ENCODE measurements at regions not wholly inside any gene's neighbourhood (a gene's known extent, or its start where the extent isn't known, plus 50 kb on each side); places are given as distances from the start of the nearest gene placed in this dataset.
A peak's percentile ranks its signal among the peaks of the same experiment; 100 is the strongest.

DNA sequence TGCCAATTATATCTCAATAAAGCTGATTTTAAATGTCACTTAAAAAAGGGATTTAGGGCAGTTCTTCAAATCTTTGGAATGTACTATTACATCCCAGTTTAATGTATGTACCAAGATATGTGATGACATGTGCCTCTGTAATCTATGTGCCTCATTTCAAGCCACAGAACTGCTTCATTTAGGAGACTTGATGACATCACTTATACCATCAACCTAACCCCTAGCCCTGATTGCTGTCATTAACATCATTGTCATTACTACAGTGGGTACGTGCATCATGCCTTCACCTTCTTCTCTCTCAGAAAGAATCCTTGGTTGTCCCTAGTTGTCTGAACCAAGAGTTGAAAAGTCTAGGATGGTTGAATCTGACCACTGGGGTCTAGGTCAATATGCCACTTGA lies 134.3 kb upstream of the RAB11FIP2 start:
- no peak for DNase-seq

DNA sequence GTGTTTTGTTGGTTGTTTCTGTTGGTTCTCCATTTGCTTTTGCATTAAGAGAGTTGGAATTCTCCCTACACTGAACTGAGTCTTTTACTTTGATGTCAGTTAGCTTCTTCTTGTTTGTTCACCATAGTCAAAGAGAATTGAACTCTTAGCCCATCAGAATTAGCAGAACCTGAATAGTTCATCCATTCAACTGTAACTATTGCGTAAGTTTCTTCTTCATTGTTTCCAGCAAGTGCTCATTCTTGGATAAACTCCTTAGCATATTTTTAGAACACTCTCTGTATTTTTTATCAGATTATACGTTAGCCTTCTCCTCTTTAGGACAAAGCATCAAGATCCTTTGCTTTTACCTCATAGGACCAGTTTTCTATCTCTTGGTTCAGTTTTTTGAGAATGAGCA lies 128.4 kb upstream of the RAB11FIP2 start:
- DNase-seq = no peak

DNA sequence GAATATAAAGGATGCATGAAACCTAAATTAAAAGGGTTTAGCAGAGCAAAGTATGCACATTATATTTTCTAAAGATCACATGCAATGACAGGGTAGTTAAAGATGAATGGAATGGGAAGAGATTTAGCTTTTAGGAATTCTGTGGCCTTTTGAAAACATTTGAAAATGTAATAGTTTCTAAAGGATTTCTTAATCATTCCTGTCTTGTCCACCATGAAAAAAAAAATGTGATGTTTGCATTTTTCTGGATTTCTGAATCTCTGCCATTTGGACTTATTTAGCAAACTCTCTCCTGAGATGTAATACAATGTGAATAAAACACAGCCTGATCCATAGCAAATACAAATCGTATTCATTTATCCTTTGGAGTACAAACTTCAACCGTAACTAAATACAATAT lies 126.6 kb upstream of the RAB11FIP2 start:
- no peak for DNase-seq

DNA sequence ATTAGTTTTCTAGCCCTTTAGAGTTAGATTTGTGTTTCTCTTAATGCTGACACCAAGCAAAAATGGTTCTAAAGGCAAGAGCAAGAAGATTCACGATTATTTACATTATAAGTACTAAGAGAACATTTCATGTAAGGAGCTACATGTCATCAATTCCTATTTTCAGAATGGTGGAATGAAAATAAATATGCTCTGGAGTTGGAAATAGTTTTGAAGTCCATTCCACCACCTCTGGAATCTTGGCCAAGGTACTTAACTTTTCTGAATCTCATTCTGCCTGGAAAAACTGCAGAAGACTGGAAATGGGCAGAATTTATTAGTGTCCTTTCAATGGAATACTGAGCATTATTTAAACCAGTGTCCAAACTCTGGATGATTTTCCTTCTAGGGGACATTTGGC lies 125.1 kb upstream of the RAB11FIP2 start:
- DNase-seq = no peak

DNA sequence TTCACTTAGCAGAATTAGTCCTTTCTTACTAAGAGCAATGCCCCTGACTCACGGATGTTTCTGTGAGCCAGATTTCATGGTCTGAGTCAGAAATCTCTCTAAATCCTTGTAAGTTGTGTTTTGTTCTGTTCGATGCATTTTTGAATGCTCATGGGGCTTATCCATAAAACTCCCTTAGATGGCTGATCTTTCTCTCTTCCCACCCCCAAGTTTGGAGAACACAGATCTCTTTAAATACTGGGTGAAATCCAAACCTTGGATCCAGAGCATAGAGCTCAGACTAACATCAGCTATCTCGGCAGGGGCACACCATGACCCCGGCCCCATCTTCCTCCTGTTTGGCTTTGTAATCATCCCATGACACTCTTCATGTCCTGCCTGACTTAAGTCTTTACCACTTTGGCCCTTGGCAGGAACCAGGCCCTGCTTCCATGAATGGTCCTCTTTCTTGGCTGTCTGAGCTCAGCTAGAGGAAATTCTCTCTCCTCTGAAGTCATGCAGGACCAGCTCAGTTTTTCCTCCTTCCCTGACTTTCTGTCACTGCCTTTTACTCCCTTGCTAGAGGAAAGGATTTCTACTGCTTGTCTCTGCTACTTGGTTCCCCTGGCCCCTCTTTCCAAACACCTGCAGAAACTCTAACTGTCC lies 120.4 kb upstream of the RAB11FIP2 start:
- DNase-seq = no peak

DNA sequence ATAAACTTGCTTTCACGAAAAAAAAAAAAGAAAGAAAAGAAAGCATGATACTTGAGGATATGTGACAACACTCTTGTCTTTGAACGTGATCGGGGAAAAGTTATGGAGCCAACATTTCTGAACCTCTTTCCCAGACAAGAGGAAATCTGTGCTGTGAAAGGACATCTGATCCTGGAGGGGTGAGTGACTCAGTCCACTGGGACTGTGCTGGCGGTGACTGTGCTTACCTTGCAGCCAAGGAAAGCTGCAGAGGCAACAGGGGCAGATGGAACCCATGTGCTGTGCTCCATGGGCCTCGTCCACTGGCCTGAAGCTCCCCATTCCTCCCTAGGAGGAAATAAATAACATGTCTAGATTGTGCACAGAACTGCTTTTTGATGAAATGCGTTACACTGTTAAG lies 116.5 kb upstream of the RAB11FIP2 start:
- no peak for DNase-seq

DNA sequence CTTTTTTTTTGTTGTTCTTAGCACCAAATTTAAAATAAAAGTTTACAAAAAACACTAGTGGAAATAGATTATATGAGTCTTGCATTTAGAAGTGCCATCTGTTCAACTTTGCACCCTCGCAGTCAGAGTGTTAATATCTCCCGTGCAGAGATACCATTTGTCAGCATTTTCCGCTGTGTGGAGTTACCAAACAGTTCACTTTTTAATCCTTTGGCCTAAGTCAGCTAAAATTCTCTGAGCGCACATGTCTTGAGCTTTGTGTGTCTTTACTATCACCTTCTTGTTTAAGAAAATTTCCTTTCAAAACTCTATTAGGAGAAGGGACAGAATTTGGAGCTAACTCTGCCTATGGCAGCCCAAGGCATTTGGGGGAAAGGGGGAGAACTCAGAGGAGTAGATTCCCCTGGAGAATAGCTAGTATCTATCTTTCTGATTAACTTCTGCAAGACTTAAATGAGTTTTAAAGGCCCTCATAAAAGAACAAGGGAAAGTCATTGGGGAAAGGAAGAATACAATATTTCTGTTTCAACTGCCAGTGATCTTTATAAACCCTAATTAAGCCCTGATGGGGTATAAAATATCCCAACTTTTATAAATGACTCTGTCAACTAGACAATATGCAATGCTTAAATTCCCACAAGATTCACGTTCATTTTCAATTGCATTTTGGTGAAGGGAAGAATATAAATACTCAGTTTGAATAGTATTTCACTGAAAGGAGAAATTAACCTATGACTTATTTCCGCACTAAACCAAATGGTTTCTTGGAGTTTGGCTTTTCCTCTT lies 114.9 kb upstream of the RAB11FIP2 start:
- DNase-seq = no peak

DNA sequence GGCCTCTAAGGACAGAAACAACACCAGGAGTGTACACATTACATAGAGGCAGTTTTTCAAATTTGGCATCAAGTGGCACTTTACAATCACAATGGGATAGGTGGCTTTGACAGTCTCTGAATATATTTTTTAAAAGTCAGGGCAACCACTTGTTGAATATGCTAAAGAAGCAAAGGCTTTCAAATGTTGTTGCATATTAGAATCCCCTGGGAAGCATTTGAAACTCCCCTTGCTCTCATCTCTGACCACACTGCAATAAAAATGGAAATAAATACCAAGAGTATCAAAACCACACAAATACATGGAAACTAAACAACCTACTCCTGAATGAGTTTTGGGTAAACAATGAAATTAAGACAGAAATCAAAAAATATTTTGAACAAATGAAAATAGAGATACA lies 106.5 kb upstream of the RAB11FIP2 start:
- no peak for DNase-seq

DNA sequence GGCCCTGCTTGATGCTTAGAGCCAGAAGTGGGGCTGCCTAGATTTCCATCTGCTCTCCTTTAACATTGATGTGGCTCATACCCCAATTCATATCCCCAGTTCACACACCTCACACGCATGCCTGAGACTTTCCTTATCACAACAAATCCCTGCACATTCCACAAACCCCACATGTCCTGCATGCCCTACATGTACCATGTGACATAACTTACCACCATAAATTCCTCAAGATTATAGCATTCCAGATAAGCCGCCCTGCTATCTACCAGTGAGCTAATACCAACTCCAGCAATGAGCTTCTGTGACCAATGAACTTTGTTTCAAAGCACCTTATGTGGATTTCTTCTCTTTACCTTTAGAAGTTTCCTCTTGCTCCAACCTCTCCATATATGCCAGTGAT lies 104.7 kb upstream of the RAB11FIP2 start:
- DNase-seq = no peak

DNA sequence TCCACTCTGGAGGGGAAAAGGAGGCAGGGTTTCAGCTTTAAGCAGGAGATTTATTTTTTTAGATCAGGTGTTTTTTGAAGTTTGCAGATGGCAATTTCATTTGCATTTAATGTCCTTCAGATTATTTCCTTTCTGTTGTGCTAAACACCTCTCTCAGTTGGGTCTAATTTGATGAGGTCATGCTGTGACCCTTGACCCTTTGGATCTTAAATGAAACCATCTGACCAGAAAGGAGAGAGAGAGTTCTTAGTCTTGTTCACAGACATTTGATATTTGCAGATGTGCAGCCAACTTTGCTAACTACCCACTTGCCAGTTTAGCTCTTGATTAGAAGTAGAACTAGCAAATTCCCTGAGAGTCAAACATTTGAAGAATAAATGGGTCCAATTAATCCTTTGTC lies 101.5 kb upstream of the RAB11FIP2 start:
- no peak for DNase-seq

DNA sequence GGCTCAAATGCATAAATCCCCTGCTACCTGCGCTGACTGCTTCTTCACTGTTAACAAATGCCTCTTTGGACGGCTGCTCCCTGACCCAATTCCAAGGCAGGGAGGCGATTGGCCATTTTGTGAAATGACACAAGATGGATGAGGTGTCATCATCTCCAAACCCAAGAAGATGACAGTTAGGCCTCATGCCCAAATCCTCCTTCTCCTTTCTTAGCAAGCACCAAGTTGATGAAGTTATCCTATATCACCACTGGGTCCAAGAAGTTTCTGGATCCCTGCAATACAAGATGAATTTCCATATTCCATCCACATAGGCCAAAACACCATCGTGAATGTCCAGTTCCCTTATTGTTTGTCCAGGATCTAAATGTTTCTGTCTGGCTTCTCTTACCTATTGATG lies 98.5 kb upstream of the RAB11FIP2 start:
- no peak for DNase-seq

DNA sequence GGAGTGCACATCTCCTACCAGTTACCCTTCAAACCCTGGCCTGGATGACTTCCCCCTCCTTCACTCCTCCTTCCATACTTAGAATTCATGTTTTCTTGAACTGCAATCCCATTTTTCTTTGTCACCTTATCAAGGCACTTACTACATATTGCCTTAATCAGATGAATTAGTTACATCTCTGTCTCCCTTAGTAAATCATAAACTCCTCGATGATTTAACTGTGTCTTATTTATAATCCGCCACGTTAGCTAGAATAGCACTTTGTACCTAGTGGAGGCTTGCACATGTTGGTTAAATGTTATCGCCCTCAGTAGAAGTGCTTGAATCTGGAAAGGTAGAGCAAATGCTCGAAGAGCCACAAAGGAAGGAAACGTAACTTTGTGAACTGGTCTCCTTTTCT lies 94.7 kb upstream of the RAB11FIP2 start:
- DNase-seq = no peak

DNA sequence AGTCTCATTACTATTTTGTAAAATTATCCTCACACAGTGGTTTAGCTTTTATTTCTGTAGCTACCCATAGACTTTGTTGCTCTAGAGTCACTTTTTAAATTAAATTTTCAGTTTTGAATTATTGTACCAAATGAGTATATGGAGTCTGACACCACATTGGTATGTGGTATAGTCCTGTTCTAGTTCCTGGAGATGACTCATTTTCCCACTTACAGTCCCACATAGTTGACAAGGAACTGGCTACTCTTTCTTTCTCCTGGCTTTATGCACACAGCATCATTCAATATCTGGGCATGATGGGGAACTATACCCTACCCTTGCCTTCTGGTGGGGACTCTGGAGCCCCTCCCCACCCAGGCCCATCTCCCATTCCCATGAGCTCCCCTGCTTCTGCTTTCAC lies 92.6 kb upstream of the RAB11FIP2 start:
- DNase-seq = no peak

DNA sequence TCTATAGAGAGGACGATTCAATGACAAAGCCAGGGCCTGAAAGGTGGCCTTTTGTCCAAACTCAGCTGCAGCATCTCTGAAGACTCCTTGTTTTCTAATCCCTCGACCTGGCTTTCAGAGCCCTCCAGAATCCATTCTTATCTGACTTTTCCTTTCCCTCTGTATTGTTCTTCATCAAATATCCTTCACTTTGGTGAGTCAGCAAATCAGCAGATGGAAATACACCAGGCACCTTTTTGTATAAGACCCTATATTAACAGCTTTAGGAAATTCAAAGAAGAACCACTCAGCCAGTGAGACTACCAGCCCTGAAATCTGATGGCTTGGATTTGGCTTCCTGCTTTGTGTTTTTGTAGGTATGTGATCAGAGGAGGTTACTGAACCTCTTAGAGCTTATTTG lies 81.9 kb upstream of the RAB11FIP2 start:
- DNase-seq = no peak

DNA sequence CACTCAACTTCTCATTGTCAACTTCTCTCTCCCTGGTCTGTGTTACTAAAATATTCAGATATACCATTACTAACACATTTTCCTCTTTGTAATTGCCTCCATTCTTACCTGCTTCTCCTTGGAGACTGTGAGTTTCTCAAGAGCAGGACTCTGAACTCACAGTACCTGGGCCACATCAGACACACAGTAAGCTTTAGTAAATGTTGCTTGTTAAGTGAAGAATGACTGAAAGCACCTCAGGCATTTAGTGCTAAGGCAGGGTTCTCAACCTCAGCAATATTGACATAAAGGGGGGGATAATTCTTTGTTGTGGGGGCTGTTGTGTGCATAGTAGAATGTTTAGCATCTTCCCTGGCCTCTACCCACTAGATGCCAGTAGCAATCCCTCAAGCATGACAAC lies 72.0 kb upstream of the RAB11FIP2 start:
- no peak for DNase-seq

DNA sequence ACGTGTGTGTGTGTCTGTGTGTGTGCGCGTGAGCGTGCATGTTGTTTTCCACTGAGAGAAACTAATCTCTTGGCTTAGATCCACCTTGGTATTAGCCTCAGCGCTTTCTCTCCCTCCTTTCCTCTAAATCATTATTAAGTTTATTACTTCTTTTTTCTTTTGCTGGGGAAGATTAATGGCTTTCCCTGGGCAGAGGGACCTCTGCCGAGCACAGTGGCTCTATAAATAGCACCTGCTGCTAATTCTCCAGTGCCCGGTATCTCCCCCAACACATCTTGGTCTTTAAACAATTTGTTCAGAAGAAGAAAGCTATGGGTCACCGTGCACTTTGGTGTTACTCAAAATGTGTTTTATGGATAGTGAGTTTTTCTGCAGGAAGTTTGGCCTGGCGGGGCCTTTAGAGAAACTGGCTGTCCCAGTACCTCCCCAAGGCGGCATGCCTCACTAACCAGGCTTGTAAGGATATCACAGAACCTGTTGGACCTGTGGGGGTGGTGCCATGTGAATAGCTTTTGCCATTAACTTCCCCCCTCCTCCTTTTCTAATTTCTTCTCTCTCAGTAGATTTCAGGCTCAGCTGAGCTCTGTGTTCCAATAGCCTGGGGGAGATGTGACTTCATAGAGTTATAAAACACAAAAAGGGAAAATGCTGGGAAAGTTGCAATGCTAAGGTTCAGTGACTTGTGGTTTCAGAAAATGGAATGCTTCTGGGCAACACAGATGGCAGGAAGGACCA lies 70.1 kb upstream of the RAB11FIP2 start:
- no peak for DNase-seq

DNA sequence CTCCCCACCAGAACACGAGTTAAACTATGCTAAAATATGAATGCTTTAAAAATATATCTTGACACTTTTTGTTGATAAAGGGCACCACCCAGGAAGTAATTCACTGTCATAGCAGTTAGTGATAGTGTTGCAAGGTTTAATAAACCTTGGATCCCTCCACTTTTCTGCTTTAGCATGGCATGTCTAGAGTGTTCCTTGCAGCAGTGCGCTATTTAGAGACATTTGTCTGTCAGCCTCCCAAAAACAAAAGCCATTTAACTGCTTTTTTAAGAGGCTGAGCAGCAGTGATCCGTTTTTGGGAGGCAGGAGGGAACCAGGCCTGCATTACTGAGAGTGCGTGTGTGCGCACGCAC lies 69.6 kb upstream of the RAB11FIP2 start:
- DNase-seq = no peak

DNA sequence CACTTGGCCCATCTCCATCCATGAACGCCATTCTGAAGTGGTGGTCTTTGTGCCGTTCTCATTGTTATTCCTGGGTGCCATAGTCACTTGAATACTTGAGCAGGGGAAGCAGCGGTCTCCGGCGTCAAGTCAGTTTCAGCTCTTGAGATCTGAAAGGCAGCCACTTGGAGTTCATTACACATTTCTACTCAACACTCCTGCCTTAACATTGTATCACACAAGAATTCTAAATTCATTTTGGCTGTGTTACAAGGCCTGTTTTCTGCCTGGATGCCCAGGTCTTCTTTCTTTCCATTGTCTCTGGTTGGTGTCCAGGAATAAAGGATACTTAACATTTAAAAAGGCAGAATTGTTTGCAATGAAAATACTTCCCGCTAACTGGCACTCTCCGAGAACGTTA lies 69.0 kb upstream of the RAB11FIP2 start:
- peak in 1 of 56 donors; percentile 3 for DNase-seq

DNA sequence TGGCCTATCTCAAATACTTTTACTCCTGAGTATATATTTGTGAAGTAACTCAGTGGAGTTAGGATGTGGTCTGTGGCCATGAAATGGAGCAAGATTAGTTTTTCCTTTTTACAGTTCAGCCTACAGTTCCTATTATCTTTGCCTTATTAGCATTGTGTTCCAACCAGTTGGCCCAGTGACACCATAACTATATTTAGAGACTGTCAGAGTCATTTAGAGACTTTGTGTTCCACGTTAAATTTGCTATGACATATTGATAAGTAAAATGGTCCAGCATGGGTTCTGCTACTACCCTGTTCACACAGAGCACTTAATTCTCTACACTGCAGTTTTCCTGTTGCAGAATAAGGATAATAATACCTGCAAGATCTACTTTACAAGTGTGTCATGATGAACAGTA lies 68.3 kb upstream of the RAB11FIP2 start:
- no peak for DNase-seq

DNA sequence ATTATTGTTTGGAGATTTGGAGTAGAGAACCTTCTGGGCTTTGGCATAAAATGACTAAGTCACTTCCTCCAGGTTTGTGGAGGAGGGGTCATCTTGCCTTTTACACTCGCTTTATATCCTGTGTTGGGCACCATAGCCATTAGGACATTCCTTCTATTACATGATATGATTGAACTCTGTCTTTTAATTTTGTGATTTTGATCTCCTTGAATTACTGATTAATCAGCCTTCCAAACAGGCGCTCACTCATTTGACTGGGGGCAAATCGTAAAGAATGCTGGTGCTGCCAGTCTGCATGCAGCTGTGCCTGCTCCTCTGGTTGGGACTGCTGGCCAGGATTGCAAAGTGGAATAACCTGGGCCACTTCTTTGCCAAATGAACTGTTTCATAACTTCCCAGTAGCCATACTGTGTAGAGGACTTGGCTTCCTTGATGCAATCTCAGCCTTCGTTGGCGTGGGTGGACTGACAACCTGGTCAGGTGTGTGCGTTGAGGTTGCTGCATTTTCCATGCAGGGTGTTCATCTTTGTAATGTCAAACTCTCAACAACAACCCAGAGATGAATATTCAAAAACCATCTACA lies 65.9 kb upstream of the RAB11FIP2 start:
- no peak for DNase-seq

DNA sequence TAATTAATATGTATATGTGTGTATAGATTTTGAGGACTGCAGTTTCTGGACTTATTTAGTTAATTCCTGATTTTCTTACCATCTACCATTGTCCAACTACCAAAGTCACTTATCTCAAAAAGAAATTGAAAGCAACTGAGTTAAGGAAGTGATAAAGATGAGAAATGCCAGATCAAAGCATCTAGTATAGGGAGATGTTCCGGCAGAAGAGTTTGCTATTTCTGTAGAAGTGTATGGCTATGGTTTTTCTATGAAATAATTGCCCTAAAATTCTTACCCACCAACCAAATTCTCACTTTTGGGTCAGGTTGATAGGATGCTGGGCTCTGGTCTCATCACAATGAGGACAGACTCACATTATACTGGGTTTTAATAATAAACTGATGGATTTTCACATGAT lies 64.0 kb upstream of the RAB11FIP2 start:
- DNase-seq = no peak
